Esophagus squamous epithelium (tissue), 5 donors: ENCODE measurements at regions not wholly inside any gene's neighbourhood (a gene's known extent, or its start where the extent isn't known, plus 50 kb on each side); places are given as distances from the start of the nearest gene placed in this dataset.

Source experiments
- DNase-seq: peaks from one replicate; lab custom pipeline; 2025; lab: John Stamatoyannopoulos, UW
- H3K27ac ChIP-seq, 4 donors: fragments of 200-600 bp; sonication (generic); one replicate each; pipeline ENCODE4 v1.5.1; 2016 to 2019; ENCODE audit warnings: mild to moderate bottlenecking in 1 of 4
- H3K27me3 ChIP-seq, 4 donors: fragments of 200-600 bp; sonication (generic); 1 replicate in 3 of 4; 2 replicates in 1 of 4; pipeline versions ENCODE4 v1.5.1 to v1.6.0; 2017 to 2021; ENCODE audit warnings: antibody characterized with exemption in 1 of 4
- H3K36me3 ChIP-seq, 3 donors: fragments of 200-600 bp; sonication (generic); one replicate each; pipeline ENCODE4 v1.5.1; 2016 to 2019
- H3K4me1 ChIP-seq, 3 donors: fragments of 200-600 bp; sonication (generic); one replicate each; pipeline ENCODE4 v1.5.1; 2017 to 2019
- H3K4me3 ChIP-seq, 4 donors: fragments of 200-600 bp; sonication (generic); 1 replicate in 3 of 4; 2 replicates in 1 of 4; pipeline ENCODE4 v1.5.1; 2016 to 2019; ENCODE audit warnings: mild to moderate bottlenecking in 2 of 4, moderate library complexity in 1 of 4
- H3K9me3 ChIP-seq, 3 donors: fragments of 200-600 bp; sonication (generic); one replicate each; pipeline ENCODE4 v1.5.1; 2016 to 2019
- POLR2A ChIP-seq, 4 donors: fragments of 450-650 bp; IDR thresholded peaks; one replicate each; pipeline ENCODE4 v1.6.1; 2017; ENCODE audit warnings: antibody characterized with exemption in 4 of 4, mild to moderate bottlenecking in 4 of 4, moderate library complexity in 3 of 4
- WGBS, 2 donors: methylation state at CpG; one replicate each; pipeline ENCODE4 v1.1.5; 2018; 5-methylcytosine and 5-hydroxymethylcytosine counted together
- intact Hi-C: fragments of 100-400 bp; cut with DNase I; formaldehyde crosslinking; loops from one replicate; pipeline ENCODE4 v1.15.0; 2022
- TF ChIP-seq, protein P1 (sequence below), 6 experiments: fragments of 450-650 bp in 4 of 6; fragments of 200-600 bp in 2 of 6; sonication (generic) in 2 of 6; IDR thresholded peaks; one replicate each; pipeline ENCODE4 v1.5.1; 2016 to 2019; ENCODE audit warnings: antibody characterized with exemption in 6 of 6, mild to moderate bottlenecking in 4 of 6, moderate library complexity in 4 of 6
- donor health status: DM: yes; HTN: yes; CAD: no.

GRCh38 chr1:5403935-5404334, 588.3 kb downstream of the NPHP4 start:
- intact Hi-C loops: no loop called here

GRCh38 chr1:5402618-5403017, 589.6 kb downstream of the NPHP4 start:
- DNase-seq: no peak
- H3K4me1 ChIP-seq: no peaks in the 10 kb centered on the region
- TF ChIP-seq, protein P1, sequence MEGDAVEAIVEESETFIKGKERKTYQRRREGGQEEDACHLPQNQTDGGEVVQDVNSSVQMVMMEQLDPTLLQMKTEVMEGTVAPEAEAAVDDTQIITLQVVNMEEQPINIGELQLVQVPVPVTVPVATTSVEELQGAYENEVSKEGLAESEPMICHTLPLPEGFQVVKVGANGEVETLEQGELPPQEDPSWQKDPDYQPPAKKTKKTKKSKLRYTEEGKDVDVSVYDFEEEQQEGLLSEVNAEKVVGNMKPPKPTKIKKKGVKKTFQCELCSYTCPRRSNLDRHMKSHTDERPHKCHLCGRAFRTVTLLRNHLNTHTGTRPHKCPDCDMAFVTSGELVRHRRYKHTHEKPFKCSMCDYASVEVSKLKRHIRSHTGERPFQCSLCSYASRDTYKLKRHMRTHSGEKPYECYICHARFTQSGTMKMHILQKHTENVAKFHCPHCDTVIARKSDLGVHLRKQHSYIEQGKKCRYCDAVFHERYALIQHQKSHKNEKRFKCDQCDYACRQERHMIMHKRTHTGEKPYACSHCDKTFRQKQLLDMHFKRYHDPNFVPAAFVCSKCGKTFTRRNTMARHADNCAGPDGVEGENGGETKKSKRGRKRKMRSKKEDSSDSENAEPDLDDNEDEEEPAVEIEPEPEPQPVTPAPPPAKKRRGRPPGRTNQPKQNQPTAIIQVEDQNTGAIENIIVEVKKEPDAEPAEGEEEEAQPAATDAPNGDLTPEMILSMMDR (IDR thresholded peaks at IDR 0.05): no peak
- TF ChIP-seq POLR2A (IDR thresholded peaks at IDR 0.05): no peak

More at GRCh38 chr1:5403935-5404334, 588.3 kb downstream of the NPHP4 start:
- no peak for DNase-seq
- no peaks in the 10 kb centered on the region for H3K36me3 ChIP-seq
- H3K4me3 ChIP-seq: no peak overlapping the region
- H3K27me3 ChIP-seq: peaks cover 0 to 13% (median 0%) of the 10 kb centered on the region in 4 donors
- WGBS, 2 donors: 100% methylated on average over 1 of the region's 5 CpGs; no CpG with 5 or more reads in 1 of the 2 donors
- no peaks in the 10 kb centered on the region for H3K9me3 ChIP-seq
- no peaks in the 10 kb centered on the region for H3K4me1 ChIP-seq
- H3K27ac ChIP-seq: no peak overlapping the region
- TF ChIP-seq POLR2A (IDR thresholded peaks at IDR 0.05): no peak
- TF ChIP-seq, protein P1 (IDR thresholded peaks at IDR 0.05): no peak

DNA sequence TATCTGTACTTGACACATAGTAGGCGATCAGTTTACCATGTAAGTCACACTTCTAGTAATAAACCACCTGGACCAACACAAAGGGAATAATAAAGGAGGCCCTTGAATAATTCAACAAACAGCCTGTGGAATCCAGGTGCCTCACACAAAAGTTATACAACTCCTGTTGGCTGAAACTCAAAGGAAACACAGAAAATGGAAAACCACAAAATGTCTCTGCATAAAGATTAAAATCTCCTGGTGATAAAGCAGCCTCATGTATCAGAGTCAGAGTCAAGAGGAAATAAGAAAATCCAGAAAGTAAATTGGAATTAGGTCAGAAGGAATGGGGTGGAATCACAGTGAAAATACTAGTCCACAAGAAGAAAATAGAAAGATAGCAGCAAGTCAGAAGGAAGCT, 592.5 kb downstream of the NPHP4 start:
- Histone ChIP-seq H3K4me1 (no peaks in the 10 kb centered on the region), H3K9me3 (no peaks in the 10 kb centered on the region), H3K36me3 (no peaks in the 10 kb centered on the region), H3K4me3 (no peak overlapping the region), H3K27ac (no peak overlapping the region), H3K27me3 (peaks cover 0 to 19% (median 0%) of the 10 kb centered on the region in 4 donors)
- intact Hi-C loops: no loop called here
- 36% methylated on average over 1 of the region's 1 CpG; no CpG with 5 or more reads in 1 of the 2 donors for WGBS, 2 donors
- TF ChIP-seq, protein P1 (IDR thresholded peaks at IDR 0.05): no peak
- TF ChIP-seq POLR2A (IDR thresholded peaks at IDR 0.05): no peak
- DNase-seq: no peak

More at GRCh38 chr1:5402618-5403017, 589.6 kb downstream of the NPHP4 start:
- Histone ChIP-seq H3K9me3 (no peaks in the 10 kb centered on the region), H3K36me3 (no peaks in the 10 kb centered on the region), H3K27me3 (peaks cover 0 to 14% (median 0%) of the 10 kb centered on the region in 4 donors), H3K4me3 (no peak overlapping the region), H3K27ac (no peak overlapping the region)
- intact Hi-C loops: no loop called here
- WGBS, 2 donors: 78 to 91% methylated on average over 9 of the region's 10 CpGs

DNA sequence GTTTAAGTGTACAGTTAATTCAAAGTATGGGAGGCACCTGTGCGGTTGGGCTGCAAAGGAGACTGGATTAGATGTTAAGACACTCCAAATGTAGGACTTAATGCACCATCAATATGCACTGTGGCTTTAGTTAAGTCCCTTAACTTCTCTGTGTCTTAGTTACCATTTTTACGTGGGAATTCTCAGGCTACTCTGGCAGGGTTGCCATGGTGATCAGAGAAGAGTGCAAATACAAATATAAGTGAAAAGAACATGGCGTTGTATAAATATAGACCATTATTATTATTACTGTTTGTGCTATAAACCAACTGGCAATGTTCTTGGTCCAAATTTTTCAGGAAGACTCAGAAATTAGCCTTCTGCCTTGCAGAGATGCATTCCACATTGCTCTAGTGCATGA, 595.6 kb downstream of the NPHP4 start:
- no peaks in the 10 kb centered on the region for H3K36me3 ChIP-seq
- no peak overlapping the region for H3K4me3 ChIP-seq
- TF ChIP-seq POLR2A (IDR thresholded peaks at IDR 0.05): no peak
- TF ChIP-seq, protein P1 (IDR thresholded peaks at IDR 0.05): no peak
- H3K4me1 ChIP-seq: no peaks in the 10 kb centered on the region
- intact Hi-C loops: no loop called here
- no peaks in the 10 kb centered on the region for H3K9me3 ChIP-seq
- peaks cover 0 to 46% (median 0%) of the 10 kb centered on the region in 4 donors for H3K27me3 ChIP-seq
- H3K27ac ChIP-seq: no peak overlapping the region
- DNase-seq: no peak
- 65 to 72% methylated on average over 3 of the region's 3 CpGs for WGBS, 2 donors

GRCh38 chr1:5394111-5394510, 598.1 kb downstream of the NPHP4 start:
- Histone ChIP-seq H3K36me3 (no peaks in the 10 kb centered on the region), H3K27me3 (peaks cover 0 to 71% (median 0%) of the 10 kb centered on the region in 4 donors), H3K4me3 (no peak overlapping the region), H3K4me1 (no peaks in the 10 kb centered on the region), H3K27ac (no peak overlapping the region), H3K9me3 (no peaks in the 10 kb centered on the region)
- 78 to 80% methylated on average over 3 to 6 of the region's 6 CpGs for WGBS, 2 donors
- DNase-seq: no peak
- intact Hi-C loops: no loop called here
- TF ChIP-seq, protein P1 (IDR thresholded peaks at IDR 0.05): no peak
- no peak for TF ChIP-seq POLR2A (IDR thresholded peaks at IDR 0.05)
